ENCODE measurements at regions not wholly inside any gene's neighbourhood (a gene's known extent, or its start where the extent isn't known, plus 50 kb on each side); places are given as distances from the start of the nearest gene placed in this dataset.
A peak's percentile ranks its signal among the peaks of the same experiment; 100 is the strongest.

GRCh38 chr10:43960981-43961380 is 312.3 kb upstream of the ZNF32 start:
- Histone ChIP-seq H3K27ac (peak overlapping the region in 6 of 10 donors; percentile 14 to 88 (median 43)), H3K36me3 (no peaks in the 10 kb centered on the region), H3K4me3 (no peak overlapping the region), H3K27me3 (no peaks in the 10 kb centered on the region), H3K9me3 (no peaks in the 10 kb centered on the region), H3K4me1 (peaks cover 3 to 59% (median 25%) of the 10 kb centered on the region in 9 donors)
- ATAC-seq (peak in 2 of 8 donors; percentile 20 to 50), DNase-seq (no peak)
- TF ChIP-seq CTCF (IDR thresholded peaks at IDR 0.05): no peak
- intact Hi-C loops (cut with DNase I): loop anchor here in 1 of 10 donors (2.0 kb wide), 1 partner anchor 50 kb away; no protein-coding TSS in a partner anchor
- 73 to 76% methylated on average over 4 of the region's 4 CpGs for WGBS, 2 donors

DNA sequence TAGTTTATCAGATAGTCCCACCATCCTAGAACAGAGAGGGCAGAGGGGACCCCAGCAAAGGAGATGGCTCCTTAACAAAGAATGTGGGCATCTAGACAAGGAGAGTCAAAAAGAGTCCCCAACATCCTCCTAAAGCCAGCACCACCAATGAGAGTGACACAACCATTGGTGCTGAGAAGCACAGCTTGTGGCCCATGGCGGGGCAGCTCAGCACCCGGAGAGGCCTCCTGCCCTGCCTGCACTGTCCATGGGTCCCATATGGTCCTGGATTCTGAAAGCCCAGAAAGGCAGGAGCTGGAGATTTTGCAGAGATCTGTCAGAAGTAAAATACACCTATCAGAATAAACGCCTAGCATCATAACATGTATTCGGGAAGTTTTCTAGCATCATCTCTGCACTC is 311.8 kb upstream of the ZNF32 start:
- no peaks in the 10 kb centered on the region for H3K36me3 ChIP-seq
- H3K4me1 ChIP-seq: peaks cover 3 to 54% (median 21%) of the 10 kb centered on the region in 9 donors
- no peaks in the 10 kb centered on the region for H3K9me3 ChIP-seq
- H3K4me3 ChIP-seq: no peak overlapping the region
- 95 to 98% methylated on average over 4 of the region's 4 CpGs for WGBS, 2 donors
- DNase-seq: no peak
- no peaks in the 10 kb centered on the region for H3K27me3 ChIP-seq
- ATAC-seq: no peak
- H3K27ac ChIP-seq: peak overlapping the region in 8 of 10 donors; percentile 6 to 88 (median 24)
- intact Hi-C loops (cut with DNase I): loop anchor here in 1 of 10 donors (2.0 kb wide), 1 partner anchor 50 kb away; no protein-coding TSS in a partner anchor
- no peak for TF ChIP-seq CTCF (IDR thresholded peaks at IDR 0.05)

DNA sequence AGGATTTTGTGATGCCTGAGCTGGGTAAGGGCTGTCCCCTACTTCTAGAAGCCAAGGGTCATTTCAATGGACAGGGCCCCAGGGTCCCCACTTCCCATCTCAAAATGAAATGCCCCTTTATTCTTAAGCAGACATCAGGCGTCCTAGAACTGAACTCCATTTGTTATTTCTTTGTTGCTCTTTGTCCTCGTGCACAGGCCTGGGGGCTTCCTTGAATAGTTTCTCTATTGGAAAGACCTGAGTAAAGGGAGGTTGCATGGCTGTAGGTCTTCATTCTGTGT is 311.4 kb upstream of the ZNF32 start:
- Histone ChIP-seq H3K4me1 (peaks cover 3 to 50% (median 19%) of the 10 kb centered on the region in 9 donors), H3K27me3 (no peaks in the 10 kb centered on the region), H3K27ac (peak overlapping the region in 5 of 10 donors; percentile 6 to 88 (median 14)), H3K4me3 (no peak overlapping the region), H3K9me3 (no peaks in the 10 kb centered on the region), H3K36me3 (no peaks in the 10 kb centered on the region)
- ATAC-seq: no peak
- no peak for TF ChIP-seq CTCF (IDR thresholded peaks at IDR 0.05)
- 93 to 100% methylated on average over 2 of the region's 2 CpGs for WGBS, 2 donors
- intact Hi-C loops (cut with DNase I): loop anchor here in 1 of 10 donors (2.0 kb wide), 1 partner anchor 51 kb away; no protein-coding TSS in a partner anchor
- DNase-seq: no peak

DNA sequence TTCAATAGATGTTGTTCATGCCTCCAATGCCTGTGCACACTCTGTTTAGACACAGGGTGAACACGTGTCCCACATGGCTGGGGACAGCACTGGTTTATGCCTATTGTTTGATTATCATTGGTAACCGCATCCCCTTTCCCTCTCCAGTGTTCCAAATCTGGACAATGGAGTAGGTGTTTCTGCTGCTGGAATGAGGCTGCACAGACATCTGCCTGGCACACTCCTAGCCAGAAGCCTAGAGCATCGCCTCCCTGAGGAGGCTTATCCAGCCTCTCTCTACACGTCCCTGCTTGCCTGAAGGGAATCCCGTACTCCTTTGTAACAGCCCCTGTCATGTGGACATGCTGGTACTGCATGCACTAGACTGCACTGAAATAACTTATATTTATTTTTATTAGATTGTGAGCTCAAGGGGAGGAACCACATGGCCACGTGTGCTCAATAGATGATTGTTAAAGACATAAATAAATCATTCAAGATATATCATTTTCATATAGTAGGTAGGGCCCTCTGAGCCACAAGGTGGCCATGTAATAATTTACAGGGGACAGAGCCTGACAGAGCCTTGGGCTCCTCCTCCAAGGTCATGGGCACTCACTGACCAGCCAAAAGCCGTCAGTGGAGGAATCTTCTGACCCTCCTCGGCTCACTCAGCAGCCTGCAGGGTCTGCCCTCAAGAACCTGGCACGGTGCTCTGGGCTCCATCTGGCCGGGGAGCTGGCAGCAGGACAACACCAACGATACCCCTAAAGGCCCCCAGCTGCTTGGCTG is 310.9 kb upstream of the ZNF32 start:
- intact Hi-C loops (cut with DNase I): loop anchor here in 1 of 10 donors (2.0 kb wide), 1 partner anchor 51 kb away; no protein-coding TSS in a partner anchor
- Histone ChIP-seq H3K27ac (peak overlapping the region in 4 of 10 donors; percentile 5 to 88 (median 34)), H3K4me3 (no peak overlapping the region), H3K9me3 (no peaks in the 10 kb centered on the region), H3K27me3 (no peaks in the 10 kb centered on the region), H3K4me1 (peaks cover 3 to 45% (median 15%) of the 10 kb centered on the region in 9 donors), H3K36me3 (no peaks in the 10 kb centered on the region)
- 84% methylated on average over 11 of the region's 11 CpGs for WGBS, 2 donors
- ATAC-seq: no peak
- no peak for TF ChIP-seq CTCF (IDR thresholded peaks at IDR 0.05)
- DNase-seq: no peak

All from heart right ventricle (tissue), 16 donors.